NCI-H69 (cell line): ENCODE measurements at regions not wholly inside any gene's neighbourhood (a gene's known extent, or its start where the extent isn't known, plus 50 kb on each side); places are given as distances from the start of the nearest gene placed in this dataset.
A peak's percentile ranks its signal among the peaks of the same experiment; 100 is the strongest.
"Not testable (repeated sequence)": the region's sequence is repeated elsewhere in the genome, so short reads cannot be mapped to it uniquely, and the experiment has no call there.

Source experiments
- DNase-seq: peaks from one replicate; lab custom pipeline; 2025; lab: John Stamatoyannopoulos, UW

- DNase-seq: no peak
Measured at GRCh38 chr11:100581318-100581717, 105.8 kb upstream of the ARHGAP42 start.

GRCh38 chr11:100584201-100584985, 102.7 kb upstream of the ARHGAP42 start:
- no peak for DNase-seq

GRCh38 chr11:100585728-100586127, 101.4 kb upstream of the ARHGAP42 start:
- DNase-seq: peak; percentile 63

- no peak for DNase-seq
Measured at GRCh38 chr11:100586361-100587101, 100.6 kb upstream of the ARHGAP42 start.

GRCh38 chr11:100592619-100593260, 94.3 kb upstream of the ARHGAP42 start:
- DNase-seq: peak; percentile 11

GRCh38 chr11:100593291-100593690, 93.8 kb upstream of the ARHGAP42 start:
- DNase-seq: peak; percentile 81

GRCh38 chr11:100594320-100594719, 92.8 kb upstream of the ARHGAP42 start:
- no peak for DNase-seq

GRCh38 chr11:100600941-100601340, 86.1 kb upstream of the ARHGAP42 start:
- DNase-seq: no peak

- no peak for DNase-seq
Measured at GRCh38 chr11:100602716-100603115, 84.4 kb upstream of the ARHGAP42 start.

GRCh38 chr11:100607761-100608160, 79.3 kb upstream of the ARHGAP42 start:
- not testable (repeated sequence) for DNase-seq

- no peak for DNase-seq
Measured at GRCh38 chr11:100612766-100613165, 74.3 kb upstream of the ARHGAP42 start.

GRCh38 chr11:100618914-100619313, 68.2 kb upstream of the ARHGAP42 start:
- no peak for DNase-seq

GRCh38 chr11:100619484-100619883, 67.6 kb upstream of the ARHGAP42 start:
- peak; percentile 14 for DNase-seq

- no peak for DNase-seq
Measured at GRCh38 chr11:100622404-100622803, 64.7 kb upstream of the ARHGAP42 start.

- DNase-seq: no peak
Measured at GRCh38 chr11:100624346-100624745, 62.7 kb upstream of the ARHGAP42 start.

- no peak for DNase-seq
Measured at GRCh38 chr11:100625041-100625440, 62.0 kb upstream of the ARHGAP42 start.

- DNase-seq: peak; percentile 11
Measured at GRCh38 chr11:100629671-100630070, 57.4 kb upstream of the ARHGAP42 start.

- no peak for DNase-seq
Measured at GRCh38 chr11:100630898-100631297, 56.2 kb upstream of the ARHGAP42 start.

- DNase-seq: no peak
Measured at GRCh38 chr11:100631316-100631715, 55.8 kb upstream of the ARHGAP42 start.

GRCh38 chr11:100632941-100633452, 54.1 kb upstream of the ARHGAP42 start:
- peak; percentile 69 for DNase-seq

GRCh38 chr11:100635194-100635593, 51.9 kb upstream of the ARHGAP42 start:
- no peak for DNase-seq

- no peak for DNase-seq
Measured at GRCh38 chr11:100636536-100636935, 50.6 kb upstream of the ARHGAP42 start.
